GM19099 (cell line): ENCODE measurements at regions not wholly inside any gene's neighbourhood (a gene's known extent, or its start where the extent isn't known, plus 50 kb on each side); places are given as distances from the start of the nearest gene placed in this dataset.

Experiments used
- POLR2A ChIP-seq: IDR thresholded peaks from 3 replicates; pipeline ENCODE4 v1.6.1; 2011; ENCODE audit warnings: low read depth; ENCODE audit not compliant: insufficient read length; ENCODE audit errors: extremely low read depth

DNA sequence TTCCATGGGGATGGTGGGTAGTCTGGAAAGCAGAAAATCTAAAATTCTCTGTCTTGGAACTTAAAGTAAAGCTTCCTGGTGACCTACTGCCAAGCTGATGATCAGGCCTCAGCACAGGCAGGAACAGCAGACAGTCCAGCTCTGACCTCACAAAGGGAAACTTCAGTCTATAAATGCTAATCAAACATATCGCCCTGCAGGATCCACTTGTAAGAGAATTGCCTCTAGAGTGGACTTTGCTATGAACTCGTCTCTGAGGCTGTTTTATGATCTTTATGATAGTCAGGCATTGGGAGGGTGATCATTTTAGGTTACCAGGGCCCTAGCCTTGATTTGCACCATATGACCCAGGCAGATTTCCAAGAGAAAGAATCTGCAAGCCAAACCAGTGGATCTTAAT lies 67.6 kb upstream of the SELENOP start:
- no peak for TF ChIP-seq POLR2A

- TF ChIP-seq POLR2A, result no peak
Measured at GRCh38 chr5:42878550-42878949, 66.9 kb upstream of the SELENOP start.

- no peak for TF ChIP-seq POLR2A
Measured at GRCh38 chr5:42878041-42878440, 66.3 kb upstream of the SELENOP start.

- no peak for TF ChIP-seq POLR2A
Measured at GRCh38 chr5:42877431-42877830, 65.7 kb upstream of the SELENOP start.

- no peak for TF ChIP-seq POLR2A
Measured at GRCh38 chr5:42876375-42876844, 64.7 kb upstream of the SELENOP start.

DNA sequence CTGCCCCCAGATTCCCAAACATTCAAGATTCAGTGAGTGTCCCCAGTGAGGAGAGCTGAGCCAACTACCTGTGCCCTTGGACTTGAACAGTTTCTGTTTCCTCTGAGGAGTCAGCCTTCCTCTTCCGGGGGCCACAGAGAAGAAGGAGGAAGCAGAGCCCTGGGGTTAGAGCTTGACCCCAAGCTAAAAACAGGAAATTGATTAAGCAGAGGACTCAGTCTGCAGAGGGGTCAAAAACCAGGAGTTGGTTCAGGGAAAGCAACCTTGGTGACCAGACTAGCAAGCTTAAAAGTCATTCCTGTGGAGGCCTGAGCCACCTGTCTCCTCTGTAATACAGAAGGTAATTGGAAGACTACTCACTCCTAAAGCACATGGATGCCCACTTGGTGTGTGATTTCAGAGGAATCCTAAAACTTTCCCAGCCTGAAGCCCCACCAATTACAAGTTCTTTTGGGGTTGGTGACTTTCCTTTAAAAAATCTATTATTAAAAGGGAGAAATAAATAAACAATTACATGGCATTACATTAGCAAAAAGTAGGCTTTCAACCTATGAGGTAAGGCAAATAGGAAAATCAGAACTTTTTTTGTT lies 64.2 kb upstream of the SELENOP start:
- TF ChIP-seq POLR2A, result no peak

GRCh38 chr5:42875211-42875610 lies 63.5 kb upstream of the SELENOP start:
- no peak for TF ChIP-seq POLR2A

DNA sequence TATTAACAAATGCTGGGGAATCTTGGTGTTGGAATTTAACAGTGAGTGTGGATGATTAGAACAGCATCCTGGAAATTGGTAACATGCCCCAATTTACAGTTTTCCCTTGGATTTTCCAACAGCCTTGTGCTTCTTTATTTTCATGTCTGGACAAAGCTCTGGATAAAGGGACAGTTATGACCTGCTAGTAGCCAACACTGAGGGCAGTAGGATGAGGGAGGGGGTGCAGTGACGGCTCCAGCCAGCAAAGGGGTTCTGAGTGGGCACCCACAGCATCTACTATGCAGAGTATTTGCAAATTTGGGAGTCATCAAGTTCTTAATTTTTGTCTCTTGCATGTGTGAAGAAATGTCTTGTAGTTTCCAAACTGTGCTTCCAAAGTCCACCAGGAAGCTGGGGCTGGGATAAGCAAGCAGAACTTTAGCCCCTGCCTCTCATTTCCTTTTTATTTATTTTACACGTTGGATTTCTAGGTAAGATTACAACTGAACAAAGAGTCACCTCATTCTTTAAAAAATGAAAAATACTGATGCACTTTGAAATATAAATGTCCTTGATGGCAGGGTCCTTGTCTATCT lies 63.0 kb upstream of the SELENOP start:
- TF ChIP-seq POLR2A, result no peak

- TF ChIP-seq POLR2A, result no peak
Measured at GRCh38 chr5:42872865-42873264, 61.2 kb upstream of the SELENOP start.

GRCh38 chr5:42870882-42871418 lies 59.3 kb upstream of the SELENOP start:
- no peak for TF ChIP-seq POLR2A
